OCI-LY7 (cell line): ENCODE measurements at regions not wholly inside any gene's neighbourhood (a gene's known extent, or its start where the extent isn't known, plus 50 kb on each side); places are given as distances from the start of the nearest gene placed in this dataset.

ENCODE experiments used
- BruUV-seq: library from RNA; stranded (reverse); fragments of 400-500 nt; replicated peaks from 2 replicates; lab custom pipeline; 2021; lab: Mats Ljungman, UMichigan
- CTCF ChIA-PET: fragments of 300-600 bp; sonication (Branson Sonifier 250); formaldehyde crosslinking; loops from one replicate; lab custom pipeline; 2022; ENCODE audit warnings: antibody characterized with exemption; ENCODE audit not compliant: unreplicated experiment; lab: Charles Lee
- POLR2A ChIA-PET: fragments of 300-600 bp; sonication (Branson Sonifier 250); formaldehyde crosslinking; loops from one replicate; lab custom pipeline; 2022; ENCODE audit warnings: antibody characterized with exemption; lab: Charles Lee
- DNase-seq: peaks from one replicate; pipeline ENCODE4 v3.0.0-alpha.2; 2015; ENCODE audit warnings: low spot score
- H2AFZ ChIP-seq: fragments of 200-600 bp; sonication (generic), shearing (Covaris generic); 2 replicates; pipeline ENCODE4 v1.6.1; 2014; ENCODE audit warnings: mild to moderate bottlenecking, antibody characterized with exemption, low read length, moderate library complexity
- H3K27ac ChIP-seq: fragments of 200-600 bp; sonication (generic); 2 replicates; pipeline ENCODE4 v1.5.1; 2014; ENCODE audit warnings: mixed run types, low read depth, mild to moderate bottlenecking, moderate library complexity, low read length, inconsistent platforms; ENCODE audit not compliant: poor library complexity, severe bottlenecking
- H3K36me3 ChIP-seq: fragments of 200-600 bp; sonication (generic); 2 replicates; pipeline ENCODE4 v1.6.1; 2014; ENCODE audit warnings: mild to moderate bottlenecking, antibody characterized with exemption, low read length, moderate library complexity, mixed read lengths; ENCODE audit not compliant: insufficient read depth
- H3K4me1 ChIP-seq: fragments of 200-600 bp; sonication (generic); 2 replicates; pipeline ENCODE4 v1.5.1; 2014; ENCODE audit warnings: mild to moderate bottlenecking, low read length; ENCODE audit not compliant: insufficient read depth, poor library complexity, severe bottlenecking
- H3K4me2 ChIP-seq: fragments of 200-600 bp; sonication (generic); 2 replicates; pipeline ENCODE4 v1.6.1; 2014; ENCODE audit warnings: mild to moderate bottlenecking, low read length
- H3K4me3 ChIP-seq: fragments of 200-600 bp; sonication (generic); 2 replicates; pipeline ENCODE4 v1.5.1; 2014; ENCODE audit warnings: mild to moderate bottlenecking, low read depth, low read length; ENCODE audit not compliant: poor library complexity, severe bottlenecking
- H3K79me2 ChIP-seq: fragments of 200-600 bp; sonication (generic); 2 replicates; pipeline ENCODE4 v1.6.1; 2016; ENCODE audit warnings: low read depth, mild to moderate bottlenecking, low read length, moderate library complexity, mixed read lengths; ENCODE audit not compliant: insufficient read depth
- H3K9me2 ChIP-seq: fragments of 200-600 bp; sonication (generic); 2 replicates; pipeline ENCODE4 v1.6.1; 2016; ENCODE audit warnings: mild to moderate bottlenecking, low read length, mixed read lengths; ENCODE audit not compliant: insufficient read depth
- H3K9me3 ChIP-seq: fragments of 200-600 bp; sonication (generic); 2 replicates; pipeline ENCODE4 v1.6.1; 2014; ENCODE audit warnings: mild to moderate bottlenecking, mixed run types, low read length, mixed read lengths
- H4K20me1 ChIP-seq: fragments of 200-600 bp; sonication (generic); 2 replicates; pipeline ENCODE4 v1.6.1; 2014; ENCODE audit warnings: mild to moderate bottlenecking, antibody characterized with exemption, low read length, moderate library complexity, mixed read lengths; ENCODE audit not compliant: insufficient read depth
- EZH2phosphoT487 ChIP-seq: fragments of 200-600 bp; sonication (generic); IDR thresholded peaks from 2 replicates; pipeline ENCODE4 v1.6.1; 2018; ENCODE audit warnings: low read depth, borderline replicate concordance, mild to moderate bottlenecking, mixed run types, antibody characterized with exemption, low read length, moderate library complexity, mixed read lengths
- intact Hi-C: fragments of 100-400 bp; cut with micrococcal nuclease; formaldehyde crosslinking; loops from one replicate; pipeline ENCODE4 v1.10.0; 2022; ENCODE audit not compliant: unreplicated experiment
- TF ChIP-seq, protein P1 (sequence below): fragments of 200-600 bp; sonication (generic); conservative IDR thresholded peaks from 2 replicates; pipeline ENCODE4 v1.5.1; 2014; ENCODE audit warnings: mild to moderate bottlenecking, antibody characterized with exemption, low read length, moderate library complexity, mixed read lengths

DNA sequence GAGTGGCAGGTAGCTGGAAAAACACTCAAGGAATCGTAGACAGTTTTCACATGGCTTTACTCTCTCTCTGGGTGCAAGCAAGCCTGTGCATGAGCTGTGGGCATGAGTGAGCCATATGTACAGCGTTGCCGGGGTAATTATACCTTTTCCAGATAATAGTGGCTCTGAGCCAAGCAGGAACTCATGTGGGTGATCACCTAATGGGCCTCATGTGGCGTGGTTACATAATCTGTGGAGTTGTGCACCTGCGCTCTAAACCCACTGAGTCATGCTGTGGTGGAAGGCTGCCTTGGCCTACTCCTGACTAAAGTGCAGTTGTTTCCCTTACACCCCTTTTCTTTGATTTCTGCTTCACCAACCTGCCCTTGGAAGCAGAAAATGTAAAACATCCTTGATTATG lies 1564.5 kb upstream of the PCDH10 start:
- intact Hi-C loops: no loop called here
- H2AFZ ChIP-seq: no peak overlapping the region
- H3K9me3 ChIP-seq: peaks cover 13% of the 10 kb centered on the region; the same call in 1 of the 2 replicates
- no peaks in the 10 kb centered on the region for H3K4me1 ChIP-seq
- no peak overlapping the region for H3K4me3 ChIP-seq
- no peaks in the 10 kb centered on the region for H3K9me2 ChIP-seq
- CTCF ChIA-PET: no interaction called here
- POLR2A ChIA-PET: no interaction called here
- peak; percentile 30 for DNase-seq
- H3K36me3 ChIP-seq: no peaks in the 10 kb centered on the region
- BruUV-seq: no TSS peak
- H3K4me2 ChIP-seq: no peak overlapping the region
- H4K20me1 ChIP-seq: no peaks in the 10 kb centered on the region
- H3K79me2 ChIP-seq: no peaks in the 10 kb centered on the region
- no peak for TF ChIP-seq EZH2phosphoT487
- TF ChIP-seq, protein P1, sequence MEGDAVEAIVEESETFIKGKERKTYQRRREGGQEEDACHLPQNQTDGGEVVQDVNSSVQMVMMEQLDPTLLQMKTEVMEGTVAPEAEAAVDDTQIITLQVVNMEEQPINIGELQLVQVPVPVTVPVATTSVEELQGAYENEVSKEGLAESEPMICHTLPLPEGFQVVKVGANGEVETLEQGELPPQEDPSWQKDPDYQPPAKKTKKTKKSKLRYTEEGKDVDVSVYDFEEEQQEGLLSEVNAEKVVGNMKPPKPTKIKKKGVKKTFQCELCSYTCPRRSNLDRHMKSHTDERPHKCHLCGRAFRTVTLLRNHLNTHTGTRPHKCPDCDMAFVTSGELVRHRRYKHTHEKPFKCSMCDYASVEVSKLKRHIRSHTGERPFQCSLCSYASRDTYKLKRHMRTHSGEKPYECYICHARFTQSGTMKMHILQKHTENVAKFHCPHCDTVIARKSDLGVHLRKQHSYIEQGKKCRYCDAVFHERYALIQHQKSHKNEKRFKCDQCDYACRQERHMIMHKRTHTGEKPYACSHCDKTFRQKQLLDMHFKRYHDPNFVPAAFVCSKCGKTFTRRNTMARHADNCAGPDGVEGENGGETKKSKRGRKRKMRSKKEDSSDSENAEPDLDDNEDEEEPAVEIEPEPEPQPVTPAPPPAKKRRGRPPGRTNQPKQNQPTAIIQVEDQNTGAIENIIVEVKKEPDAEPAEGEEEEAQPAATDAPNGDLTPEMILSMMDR: no peak
- no peak overlapping the region for H3K27ac ChIP-seq

DNA sequence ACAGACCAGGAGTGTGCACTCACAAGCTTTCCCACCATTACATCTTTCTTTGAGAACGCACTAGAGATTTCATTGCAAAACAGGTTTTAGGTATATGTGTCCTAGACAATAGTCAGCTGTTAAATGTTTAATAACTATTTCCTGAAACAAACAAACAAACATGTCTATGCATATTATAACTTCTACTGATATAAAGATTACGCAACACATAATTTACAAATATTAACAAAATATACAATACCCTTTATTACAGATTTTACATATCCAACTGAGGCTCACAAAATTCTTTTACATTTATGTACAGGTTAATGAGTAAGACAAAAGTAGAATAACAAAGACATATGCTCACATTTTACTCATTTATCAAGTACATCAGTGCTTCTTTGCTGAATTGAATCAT lies 1554.0 kb upstream of the PCDH10 start:
- Histone ChIP-seq H3K4me1 (no peaks in the 10 kb centered on the region), H3K4me3 (no peak overlapping the region), H3K9me2 (no peaks in the 10 kb centered on the region), H4K20me1 (no peaks in the 10 kb centered on the region), H3K36me3 (no peaks in the 10 kb centered on the region), H3K9me3 (no peaks in the 10 kb centered on the region), H3K27ac (no peak overlapping the region), H3K79me2 (no peaks in the 10 kb centered on the region), H2AFZ (no peak overlapping the region), H3K4me2 (no peak overlapping the region)
- POLR2A ChIA-PET: no interaction called here
- DNase-seq: no peak
- CTCF ChIA-PET: no interaction called here
- TF ChIP-seq, protein P1: no peak
- TF ChIP-seq EZH2phosphoT487: no peak
- BruUV-seq: no TSS peak
- intact Hi-C loops: no loop called here

DNA sequence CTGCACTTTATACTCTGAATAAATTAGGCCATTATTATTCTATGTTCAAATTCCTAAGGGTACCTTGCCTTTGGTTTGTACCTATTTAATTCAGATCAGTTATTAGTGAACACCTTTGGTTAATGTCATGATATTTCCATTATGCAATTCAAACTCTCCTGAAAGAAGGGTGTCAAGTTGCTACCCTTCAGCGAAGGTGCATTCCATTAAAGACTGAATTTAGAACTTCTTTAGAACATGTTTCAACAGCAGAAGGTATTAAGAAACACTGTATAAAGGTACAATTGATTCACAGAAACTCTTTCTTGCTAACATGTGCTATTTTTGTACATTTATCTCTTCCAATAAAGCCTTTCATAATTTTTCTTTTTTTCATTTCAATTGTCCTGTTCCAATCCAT lies 1545.4 kb upstream of the PCDH10 start:
- BruUV-seq: no TSS peak
- Histone ChIP-seq H3K9me2 (no peaks in the 10 kb centered on the region; the same call in 1 of the 2 replicates), H4K20me1 (no peaks in the 10 kb centered on the region), H3K27ac (no peak overlapping the region), H3K36me3 (no peaks in the 10 kb centered on the region), H2AFZ (no peak overlapping the region), H3K79me2 (no peaks in the 10 kb centered on the region), H3K4me1 (no peaks in the 10 kb centered on the region), H3K4me3 (no peak overlapping the region), H3K9me3 (no peaks in the 10 kb centered on the region), H3K4me2 (no peak overlapping the region)
- CTCF ChIA-PET: no interaction called here
- no peak for TF ChIP-seq EZH2phosphoT487
- TF ChIP-seq, protein P1: no peak
- POLR2A ChIA-PET: no interaction called here
- intact Hi-C loops: no loop called here
- DNase-seq: no peak
